Colonic mucosa (tissue), 4 donors: ENCODE measurements at regions not wholly inside any gene's neighbourhood (a gene's known extent, or its start where the extent isn't known, plus 50 kb on each side); places are given as distances from the start of the nearest gene placed in this dataset.

ENCODE experiments used
- DNase-seq: peaks from one replicate; pipeline ENCODE4 v3.0.0-alpha.2; 2020
- H3K27ac ChIP-seq: fragments of 200-600 bp; one replicate; pipeline ENCODE4 v1.8.0; 2021
- H3K27me3 ChIP-seq: fragments of 200-600 bp; one replicate; pipeline ENCODE4 v1.8.0; 2021
- H3K36me3 ChIP-seq: fragments of 200-600 bp; one replicate; pipeline ENCODE4 v1.8.0; 2021
- H3K4me1 ChIP-seq: fragments of 200-600 bp; one replicate; pipeline ENCODE4 v1.8.0; 2021; ENCODE audit warnings: mild to moderate bottlenecking
- H3K4me3 ChIP-seq: fragments of 200-600 bp; one replicate; pipeline ENCODE4 v1.8.0; 2021
- H3K9ac ChIP-seq, 2 donors: one replicate each; pipeline ENCODE4 v1.7.0; 2013; ENCODE audit warnings: control low read depth in 2 of 2, low read depth in 2 of 2, low read length in 2 of 2
- H3K9me3 ChIP-seq: fragments of 200-600 bp; one replicate; pipeline ENCODE4 v1.8.0; 2021
- intact Hi-C: fragments of 100-400 bp; cut with DNase I; formaldehyde crosslinking; loops from one replicate; pipeline ENCODE4 v1.14.1; 2022
- TF ChIP-seq, protein P1 (sequence below): fragments of 200-600 bp; IDR thresholded peaks from one replicate; pipeline ENCODE4 v1.8.0; 2022; ENCODE audit warnings: antibody characterized with exemption, mild to moderate bottlenecking
- donor health status: healthy.
- donor health status: DM: no; HTN: no; CAD: no.
- donor health status: DM: no; HTN: no; CAD: no.

DNA sequence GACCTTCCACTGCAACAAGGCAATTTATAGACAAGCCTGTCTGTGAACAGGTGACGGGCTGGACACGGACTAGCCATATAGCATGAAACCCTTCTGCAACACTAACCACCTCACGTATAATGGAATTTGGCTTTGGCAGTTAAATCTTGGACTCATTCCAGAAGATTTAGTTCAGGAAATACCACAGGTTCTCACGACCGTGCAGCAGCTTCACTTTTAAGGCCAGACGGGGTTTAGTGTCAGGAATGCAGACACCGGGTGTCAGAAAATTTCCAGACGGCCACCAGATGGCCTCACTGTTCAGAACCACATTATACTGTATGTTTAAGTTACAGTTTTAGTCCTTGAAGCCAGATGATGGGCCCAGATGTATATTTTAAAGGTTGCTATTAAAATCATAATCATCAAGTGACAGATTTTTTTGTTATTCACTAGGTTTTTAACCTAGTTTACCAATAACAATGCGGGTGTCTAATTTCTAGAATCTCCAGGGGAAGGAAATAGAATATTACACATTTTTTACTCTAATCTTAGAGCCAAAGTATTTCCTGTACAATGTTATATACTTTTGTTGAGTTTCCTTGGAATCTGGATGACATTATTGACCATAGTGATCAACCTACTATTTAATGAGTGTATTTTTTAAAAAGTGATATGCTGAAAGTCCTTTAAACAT lies 90.5 kb upstream of the TMPO start:
- Histone ChIP-seq H3K27me3 (no peaks in the 10 kb centered on the region), H3K27ac (no peak overlapping the region), H3K36me3 (no peaks in the 10 kb centered on the region), H3K9ac (no peak overlapping the region), H3K9me3 (no peaks in the 10 kb centered on the region), H3K4me3 (no peak overlapping the region), H3K4me1 (no peaks in the 10 kb centered on the region)
- intact Hi-C loops, result loop anchor here (5.0 kb wide), 1 partner anchor 92 kb away; the partner anchor contains the start of gene TMPO
- DNase-seq, result peak; percentile 77
- TF ChIP-seq, protein P1, sequence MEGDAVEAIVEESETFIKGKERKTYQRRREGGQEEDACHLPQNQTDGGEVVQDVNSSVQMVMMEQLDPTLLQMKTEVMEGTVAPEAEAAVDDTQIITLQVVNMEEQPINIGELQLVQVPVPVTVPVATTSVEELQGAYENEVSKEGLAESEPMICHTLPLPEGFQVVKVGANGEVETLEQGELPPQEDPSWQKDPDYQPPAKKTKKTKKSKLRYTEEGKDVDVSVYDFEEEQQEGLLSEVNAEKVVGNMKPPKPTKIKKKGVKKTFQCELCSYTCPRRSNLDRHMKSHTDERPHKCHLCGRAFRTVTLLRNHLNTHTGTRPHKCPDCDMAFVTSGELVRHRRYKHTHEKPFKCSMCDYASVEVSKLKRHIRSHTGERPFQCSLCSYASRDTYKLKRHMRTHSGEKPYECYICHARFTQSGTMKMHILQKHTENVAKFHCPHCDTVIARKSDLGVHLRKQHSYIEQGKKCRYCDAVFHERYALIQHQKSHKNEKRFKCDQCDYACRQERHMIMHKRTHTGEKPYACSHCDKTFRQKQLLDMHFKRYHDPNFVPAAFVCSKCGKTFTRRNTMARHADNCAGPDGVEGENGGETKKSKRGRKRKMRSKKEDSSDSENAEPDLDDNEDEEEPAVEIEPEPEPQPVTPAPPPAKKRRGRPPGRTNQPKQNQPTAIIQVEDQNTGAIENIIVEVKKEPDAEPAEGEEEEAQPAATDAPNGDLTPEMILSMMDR, result peak; percentile 60

DNA sequence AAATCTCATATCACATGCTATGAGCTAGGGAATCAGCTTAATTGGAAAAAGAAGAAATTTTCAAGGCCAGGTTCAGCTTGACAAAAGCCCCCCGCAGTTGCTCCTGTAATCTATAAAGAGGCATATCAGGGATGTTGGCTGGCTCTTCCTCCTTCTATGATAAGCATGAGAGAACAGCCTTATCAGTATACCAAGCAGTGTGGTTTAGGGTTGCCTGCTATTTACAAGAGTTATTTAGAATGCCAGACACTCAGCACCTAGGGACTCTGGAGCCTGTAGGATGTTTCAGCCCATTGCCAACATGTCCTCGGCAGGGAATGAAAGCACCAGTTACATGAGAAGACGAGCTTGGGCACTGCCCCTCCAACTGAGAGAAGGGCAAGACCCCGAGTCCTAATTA lies 89.5 kb upstream of the TMPO start:
- Histone ChIP-seq H3K27me3 (no peaks in the 10 kb centered on the region), H3K9me3 (no peaks in the 10 kb centered on the region), H3K4me1 (no peaks in the 10 kb centered on the region), H3K27ac (no peak overlapping the region), H3K36me3 (no peaks in the 10 kb centered on the region), H3K9ac (no peak overlapping the region), H3K4me3 (no peak overlapping the region)
- DNase-seq, result no peak
- intact Hi-C loops, result no loop called here
- TF ChIP-seq, protein P1, result no peak

DNA sequence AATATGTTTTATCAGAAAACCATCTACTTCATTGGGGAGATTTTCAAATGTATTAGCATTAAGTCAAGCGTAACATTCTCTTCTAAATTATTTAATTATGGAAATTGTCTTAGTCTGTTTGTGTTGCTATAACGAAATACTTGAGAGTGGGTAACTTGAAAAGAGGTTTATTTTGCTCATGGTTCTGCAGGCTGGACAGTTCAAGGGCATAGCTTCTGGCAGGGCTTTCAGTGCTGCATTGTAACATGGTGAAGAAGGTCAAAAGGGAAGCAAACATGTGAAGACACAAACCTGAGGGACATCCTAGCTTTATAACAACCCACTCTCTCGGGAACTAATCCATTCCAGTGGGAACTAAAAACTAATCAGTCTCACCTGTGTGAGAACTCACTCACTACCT lies 84.3 kb upstream of the TMPO start:
- no peaks in the 10 kb centered on the region for H3K36me3 ChIP-seq
- no peak overlapping the region for H3K4me3 ChIP-seq
- no peak overlapping the region for H3K9ac ChIP-seq
- H3K9me3 ChIP-seq, result no peaks in the 10 kb centered on the region
- intact Hi-C loops, result no loop called here
- TF ChIP-seq, protein P1, result no peak
- DNase-seq, result no peak
- no peaks in the 10 kb centered on the region for H3K4me1 ChIP-seq
- H3K27me3 ChIP-seq, result no peaks in the 10 kb centered on the region
- H3K27ac ChIP-seq, result no peak overlapping the region

DNA sequence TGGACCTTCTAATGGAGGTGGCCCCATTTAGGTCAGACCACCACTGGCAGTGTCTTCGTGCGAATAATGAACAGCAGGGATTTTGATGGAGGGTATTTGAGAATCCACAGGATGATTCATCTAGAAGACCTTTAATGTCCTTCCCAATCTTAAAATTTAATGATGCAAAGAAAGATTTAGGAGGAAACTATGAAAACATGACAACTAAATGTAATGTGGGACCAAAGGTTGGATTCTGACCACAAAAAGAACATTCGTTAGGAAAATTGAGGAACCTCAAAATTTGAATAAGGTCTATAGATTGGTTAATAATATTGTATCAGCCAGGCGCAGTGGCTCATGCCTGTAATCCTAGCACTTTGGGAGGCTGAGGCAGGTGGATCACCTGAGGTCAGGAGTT lies 78.2 kb upstream of the TMPO start:
- Histone ChIP-seq H3K27me3 (no peaks in the 10 kb centered on the region), H3K36me3 (no peaks in the 10 kb centered on the region), H3K9me3 (no peaks in the 10 kb centered on the region), H3K9ac (no peak overlapping the region), H3K4me1 (no peaks in the 10 kb centered on the region), H3K27ac (no peak overlapping the region), H3K4me3 (no peak overlapping the region)
- intact Hi-C loops, result no loop called here
- TF ChIP-seq, protein P1, result no peak
- DNase-seq, result no peak

DNA sequence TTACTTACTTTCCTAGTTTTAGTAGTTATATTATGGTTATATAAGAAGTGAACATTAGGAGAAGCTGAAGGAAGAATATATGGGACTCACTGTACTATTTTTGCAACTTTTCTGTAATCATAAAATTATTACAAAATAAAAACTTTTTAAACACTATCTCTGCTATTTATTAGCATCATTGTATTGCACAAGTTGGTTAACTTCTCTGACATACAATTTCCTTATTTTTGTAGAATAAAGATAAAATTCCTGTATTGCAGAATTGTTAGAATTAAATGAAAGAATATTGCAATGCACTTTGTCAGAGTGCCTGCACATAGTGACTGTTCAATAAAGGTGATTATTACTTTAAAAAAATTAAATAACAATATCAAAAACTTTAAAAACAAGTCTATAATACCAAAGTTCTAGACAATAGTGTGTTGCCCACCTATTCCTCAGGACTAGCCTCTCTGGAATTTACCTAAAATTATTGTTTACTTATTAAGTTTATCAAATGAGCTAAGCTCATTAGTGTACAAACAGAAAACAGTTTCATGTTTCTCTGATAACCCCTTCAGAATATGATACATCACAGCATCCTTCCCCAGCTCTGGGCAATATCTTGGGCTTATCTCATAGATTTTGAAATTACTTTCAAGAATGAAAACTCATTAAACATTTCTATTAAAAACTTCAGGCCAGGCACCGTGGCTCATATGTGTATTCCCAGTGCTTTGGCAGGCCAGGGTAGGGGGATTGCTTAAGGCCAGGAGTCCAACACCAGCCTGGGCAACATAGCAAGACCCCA lies 77.4 kb upstream of the TMPO start:
- DNase-seq, result no peak
- H3K27ac ChIP-seq, result no peak overlapping the region
- no peaks in the 10 kb centered on the region for H3K4me1 ChIP-seq
- H3K27me3 ChIP-seq, result no peaks in the 10 kb centered on the region
- H3K9me3 ChIP-seq, result no peaks in the 10 kb centered on the region
- H3K36me3 ChIP-seq, result no peaks in the 10 kb centered on the region
- TF ChIP-seq, protein P1, result no peak
- no peak overlapping the region for H3K4me3 ChIP-seq
- intact Hi-C loops, result no loop called here
- H3K9ac ChIP-seq, result no peak overlapping the region
